Thyroid gland (tissue), 4 donors: ENCODE measurements at regions not wholly inside any gene's neighbourhood (a gene's known extent, or its start where the extent isn't known, plus 50 kb on each side); places are given as distances from the start of the nearest gene placed in this dataset.

Experiments used
- POLR2A ChIP-seq, 2 donors: fragments of 450-650 bp; IDR thresholded peaks; one replicate each; pipeline ENCODE4 v1.6.1; 2017; ENCODE audit warnings: antibody characterized with exemption in 2 of 2, mild to moderate bottlenecking in 2 of 2, moderate library complexity in 1 of 2
- TF ChIP-seq, protein P1 (sequence below), 6 experiments: fragments of 200-600 bp in 3 of 6; fragments of 450-650 bp in 3 of 6; sonication (generic) in 3 of 6; IDR thresholded peaks; one replicate each; pipeline ENCODE4 v1.5.1; 2016 to 2019; ENCODE audit warnings: antibody characterized with exemption in 6 of 6, mild to moderate bottlenecking in 2 of 6, inconsistent platforms in 1 of 6, moderate library complexity in 1 of 6

DNA sequence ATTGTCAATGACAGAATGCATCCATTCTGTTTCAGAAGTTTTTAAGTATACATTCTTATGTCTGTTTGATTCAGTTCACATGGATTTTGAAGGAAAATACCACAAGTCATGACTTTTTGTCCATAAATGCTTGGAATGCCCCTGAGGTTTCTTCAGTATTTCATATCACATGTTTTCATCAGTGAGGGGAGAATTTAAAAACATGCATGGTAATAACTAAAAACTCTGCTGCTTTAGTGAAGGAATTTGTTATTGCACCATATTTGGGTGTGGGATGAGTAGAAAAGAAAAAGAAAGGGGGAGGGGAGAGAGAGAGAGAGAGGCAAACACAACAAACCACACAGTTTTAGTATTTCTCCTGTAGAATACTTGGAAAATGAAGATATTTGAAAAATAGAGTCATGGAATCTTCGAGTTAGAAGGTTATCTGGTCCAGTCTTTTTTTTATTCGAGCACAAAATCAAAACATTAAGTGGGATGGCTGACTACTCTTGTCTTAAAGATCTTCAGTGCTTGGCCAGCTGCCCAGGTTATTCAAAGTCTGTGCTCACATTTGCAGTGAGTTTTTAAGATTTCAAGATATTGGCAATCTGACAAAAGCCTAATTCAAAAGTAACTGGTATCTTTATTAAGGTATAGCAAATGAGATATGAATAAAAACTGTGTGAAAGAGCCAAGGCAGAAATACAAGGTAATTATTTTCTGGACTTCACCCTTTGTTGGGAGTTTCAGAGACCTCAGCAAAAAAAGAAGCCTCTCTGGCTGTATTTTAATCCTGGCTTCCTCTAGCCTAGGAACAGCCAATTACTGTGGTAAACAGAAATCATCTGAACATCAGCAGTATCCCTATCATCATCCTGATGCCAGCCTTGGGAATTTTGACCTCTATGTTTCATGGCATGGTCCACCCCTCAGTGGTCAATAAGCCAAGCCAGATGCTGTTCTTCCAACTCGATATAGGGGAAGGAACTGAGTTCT is 687.9 kb upstream of the CITED2 start:
- TF ChIP-seq, protein P1, sequence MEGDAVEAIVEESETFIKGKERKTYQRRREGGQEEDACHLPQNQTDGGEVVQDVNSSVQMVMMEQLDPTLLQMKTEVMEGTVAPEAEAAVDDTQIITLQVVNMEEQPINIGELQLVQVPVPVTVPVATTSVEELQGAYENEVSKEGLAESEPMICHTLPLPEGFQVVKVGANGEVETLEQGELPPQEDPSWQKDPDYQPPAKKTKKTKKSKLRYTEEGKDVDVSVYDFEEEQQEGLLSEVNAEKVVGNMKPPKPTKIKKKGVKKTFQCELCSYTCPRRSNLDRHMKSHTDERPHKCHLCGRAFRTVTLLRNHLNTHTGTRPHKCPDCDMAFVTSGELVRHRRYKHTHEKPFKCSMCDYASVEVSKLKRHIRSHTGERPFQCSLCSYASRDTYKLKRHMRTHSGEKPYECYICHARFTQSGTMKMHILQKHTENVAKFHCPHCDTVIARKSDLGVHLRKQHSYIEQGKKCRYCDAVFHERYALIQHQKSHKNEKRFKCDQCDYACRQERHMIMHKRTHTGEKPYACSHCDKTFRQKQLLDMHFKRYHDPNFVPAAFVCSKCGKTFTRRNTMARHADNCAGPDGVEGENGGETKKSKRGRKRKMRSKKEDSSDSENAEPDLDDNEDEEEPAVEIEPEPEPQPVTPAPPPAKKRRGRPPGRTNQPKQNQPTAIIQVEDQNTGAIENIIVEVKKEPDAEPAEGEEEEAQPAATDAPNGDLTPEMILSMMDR (IDR thresholded peaks at IDR 0.05) = peak in 1 of 6 experiments; percentile 3
- TF ChIP-seq POLR2A (IDR thresholded peaks at IDR 0.05) = no peak
